ENCODE measurements at regions not wholly inside any gene's neighbourhood (a gene's known extent, or its start where the extent isn't known, plus 50 kb on each side); places are given as distances from the start of the nearest gene placed in this dataset.

GRCh38 chr5:66365981-66366380, 221.9 kb downstream of the SREK1 start:
- TF ChIP-seq CTCF (IDR thresholded peaks at IDR 0.05): no peak
- TF ChIP-seq MAX (IDR thresholded peaks at IDR 0.05; ENCODE audit: low read depth): no peak
- no peak for TF ChIP-seq EP300 (IDR thresholded peaks at IDR 0.05; ENCODE audit: borderline replicate concordance in 1 of 2, low read depth in 1 of 2, low read length in 1 of 2)
- TF ChIP-seq EZH2phosphoT487 (IDR thresholded peaks at IDR 0.05; ENCODE audit: borderline replicate concordance, low read depth): no peak
- no peak for TF ChIP-seq RAD21 (IDR thresholded peaks at IDR 0.05; ENCODE audit: low read length)
- TF ChIP-seq POLR2AphosphoS5 (IDR thresholded peaks at IDR 0.05; ENCODE audit: low read depth, low read length): no peak
- no peak for TF ChIP-seq GABPA (IDR thresholded peaks at IDR 0.05; ENCODE audit: low read depth)
